ENCODE measurements at regions not wholly inside any gene's neighbourhood (a gene's known extent, or its start where the extent isn't known, plus 50 kb on each side); places are given as distances from the start of the nearest gene placed in this dataset.
"Not testable (repeated sequence)": the region's sequence is repeated elsewhere in the genome, so short reads cannot be mapped to it uniquely, and the experiment has no call there.

GRCh38 chr2:101609433-101609832, 88.1 kb upstream of the MAP4K4 start:
- no peak for DNase-seq

- DNase-seq: no peak
Observed at GRCh38 chr2:101608408-101609310, 88.8 kb upstream of the MAP4K4 start.

DNA sequence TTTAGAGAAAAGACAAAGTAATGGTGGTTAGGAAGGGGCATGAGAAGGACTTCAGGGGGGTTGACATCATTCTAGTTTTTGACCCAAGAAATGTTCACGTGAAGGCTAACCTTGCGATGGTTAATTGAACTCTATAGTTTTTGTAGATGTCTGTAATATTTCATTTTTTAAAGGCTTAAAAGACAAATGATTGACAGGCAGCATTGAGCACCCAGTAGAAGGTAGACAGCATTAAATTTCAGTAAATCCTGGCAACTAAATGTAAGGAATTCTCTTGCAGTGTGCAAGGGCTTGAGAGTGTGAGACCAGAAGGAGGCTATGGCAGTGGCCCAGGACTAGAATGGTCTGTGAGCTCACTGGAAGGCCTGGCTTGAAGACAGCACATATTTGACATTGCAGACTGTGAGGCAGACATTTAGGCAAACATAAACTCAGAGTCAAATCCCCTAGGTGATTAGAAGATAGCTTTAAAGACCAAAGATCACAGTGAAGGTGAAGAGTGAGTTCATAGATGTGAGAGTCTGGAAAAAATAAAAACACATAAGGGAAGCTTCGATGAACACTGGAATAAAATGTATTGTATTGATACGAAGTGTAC, 100.1 kb upstream of the MAP4K4 start:
- DNase-seq: no peak

DNA sequence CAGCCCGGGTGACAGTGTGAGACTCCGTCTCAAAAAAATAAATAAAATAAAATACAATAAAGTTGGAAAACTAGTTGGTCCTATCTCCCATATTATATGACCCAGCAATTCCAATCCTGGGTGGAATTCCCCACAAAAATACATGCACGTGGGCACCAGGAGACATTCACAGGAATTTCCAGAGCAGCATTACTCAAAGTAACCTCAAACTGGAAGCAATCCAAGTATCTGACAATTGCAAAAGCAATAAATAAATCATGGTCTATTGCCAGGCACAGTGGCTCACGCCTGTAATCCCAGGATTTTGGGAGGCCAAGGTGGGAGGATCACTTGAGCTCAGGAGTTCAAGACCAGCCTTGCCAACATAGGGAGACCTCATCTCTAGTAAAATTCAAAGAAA, 101.2 kb upstream of the MAP4K4 start:
- no peak for DNase-seq

GRCh38 chr2:101587251-101587650, 110.3 kb upstream of the MAP4K4 start:
- no peak for DNase-seq

- DNase-seq: no peak
Observed at GRCh38 chr2:101583861-101584260, 108.9 kb upstream of the RFX8 start.

- no peak for DNase-seq
Observed at GRCh38 chr2:101581675-101582299, 106.9 kb upstream of the RFX8 start.

- no peak for DNase-seq
Observed at GRCh38 chr2:101580528-101580927, 105.6 kb upstream of the RFX8 start.

GRCh38 chr2:101578671-101579070, 103.8 kb upstream of the RFX8 start:
- DNase-seq: no peak

DNA sequence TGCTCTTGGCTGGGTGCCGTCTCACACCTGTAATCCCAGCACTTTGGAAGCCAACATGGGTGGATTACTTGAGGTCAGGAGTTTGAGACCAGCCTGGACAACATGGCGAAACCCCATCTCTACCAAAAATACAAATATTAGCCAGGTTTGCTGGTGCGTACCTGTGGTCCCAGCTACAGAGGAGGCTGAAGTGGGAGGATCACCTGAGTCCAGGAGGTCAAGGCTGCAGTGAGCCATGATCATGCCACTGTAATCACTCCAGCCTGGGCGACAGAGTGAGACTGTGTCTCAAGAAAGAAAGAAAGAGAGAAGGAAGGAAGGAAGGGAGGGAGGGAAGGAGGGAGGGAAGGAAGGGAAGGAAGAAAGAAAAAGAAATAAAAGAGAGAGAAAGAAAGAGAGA, 103.2 kb upstream of the RFX8 start:
- not testable (repeated sequence) for DNase-seq

- DNase-seq: no peak
Observed at GRCh38 chr2:101577173-101577572, 102.3 kb upstream of the RFX8 start.

DNA sequence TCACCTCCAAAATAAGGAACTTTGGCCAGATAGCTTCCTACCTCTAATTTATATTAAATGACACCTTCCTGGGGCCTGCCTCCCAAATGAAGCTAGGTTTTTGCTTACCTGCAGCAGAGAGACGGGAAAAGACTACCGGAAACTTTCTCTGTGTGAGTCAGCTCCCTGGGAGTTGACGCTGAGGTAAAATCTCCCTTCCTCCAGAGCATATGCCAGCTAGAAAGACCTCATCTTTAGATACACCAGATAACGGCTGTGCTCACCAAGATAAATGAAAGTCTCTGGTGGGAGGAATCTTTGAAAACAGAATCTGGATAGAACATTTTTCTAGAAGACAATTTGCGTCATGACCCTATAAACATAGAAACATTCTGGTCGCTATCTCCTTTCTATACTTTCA, 99.7 kb upstream of the RFX8 start:
- DNase-seq: no peak

GRCh38 chr2:101571951-101572350, 97.0 kb upstream of the RFX8 start:
- no peak for DNase-seq

DNA sequence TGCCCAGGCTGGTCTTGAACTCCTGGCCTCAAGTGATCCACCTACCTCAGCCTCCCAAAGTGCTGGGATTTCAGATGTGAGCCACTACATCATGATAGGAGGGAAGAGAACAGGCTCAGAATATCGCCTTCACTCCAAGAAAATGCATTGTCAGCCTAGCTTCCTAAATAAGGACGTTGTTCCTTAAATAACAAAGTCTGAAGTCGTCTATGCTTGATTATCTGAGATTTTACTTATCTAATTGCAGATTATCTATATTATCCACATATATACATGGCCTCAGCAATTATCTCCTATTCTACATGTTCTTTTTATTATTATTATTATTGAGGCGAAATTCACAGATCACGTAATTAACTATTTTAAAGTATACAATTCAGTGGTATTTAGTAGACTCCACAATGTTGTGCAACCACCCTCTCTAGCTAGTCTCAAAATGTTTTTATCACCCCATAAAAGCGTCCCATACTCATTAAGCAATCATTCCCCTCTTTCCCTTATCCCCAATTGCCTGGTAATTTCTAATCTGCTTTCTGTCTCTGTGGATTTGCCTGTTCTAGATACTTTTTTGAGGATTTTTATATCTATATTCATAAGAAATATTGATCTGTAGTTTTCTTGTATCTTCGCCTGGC, 95.1 kb upstream of the RFX8 start:
- DNase-seq: no peak

DNA sequence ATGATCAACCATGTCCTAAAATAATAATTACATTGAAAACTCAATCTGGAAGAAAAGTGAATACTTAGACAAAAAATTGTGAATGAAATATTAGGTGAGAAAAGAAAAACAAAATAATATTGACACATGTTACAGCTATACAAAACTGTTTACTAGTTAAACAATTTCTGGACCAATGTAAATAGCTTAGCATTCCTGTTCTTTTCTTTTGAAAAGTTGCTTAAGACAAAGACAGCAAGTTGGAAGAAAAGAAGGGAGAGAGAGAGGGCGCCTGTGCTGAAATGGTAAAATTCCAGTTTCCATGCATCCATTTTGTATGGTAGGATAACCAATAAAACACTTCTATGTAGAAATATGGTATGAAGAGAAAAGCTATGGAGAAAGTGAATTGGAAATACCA, 94.1 kb upstream of the RFX8 start:
- DNase-seq: no peak

DNA sequence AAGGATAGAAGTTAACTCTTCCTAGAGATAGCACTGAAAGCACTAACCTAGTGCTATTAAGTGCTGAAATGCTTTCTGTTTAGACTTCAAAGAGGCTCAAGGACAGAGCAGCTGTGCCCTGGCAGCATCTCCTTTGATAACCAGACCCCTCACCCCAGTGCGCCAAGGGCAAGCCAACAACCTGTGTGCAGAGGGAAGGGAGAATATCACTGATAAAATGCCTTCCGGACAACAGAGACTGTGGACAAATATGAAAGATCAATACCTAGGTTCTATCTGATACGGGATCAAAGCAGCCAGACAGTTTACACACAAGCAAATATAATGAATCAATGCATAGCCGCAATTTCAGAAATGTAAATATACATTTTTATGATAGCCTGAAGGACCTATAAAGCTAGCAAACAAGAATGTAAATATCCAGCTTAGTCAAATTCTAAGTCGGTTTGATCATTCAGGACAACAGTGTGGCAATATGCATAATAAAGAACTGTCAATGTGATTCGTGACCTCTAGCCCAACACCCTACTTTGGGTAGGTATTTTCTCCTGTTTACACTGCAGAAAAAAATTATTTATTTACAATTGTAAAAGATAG, 91.8 kb upstream of the RFX8 start:
- DNase-seq: no peak

DNA sequence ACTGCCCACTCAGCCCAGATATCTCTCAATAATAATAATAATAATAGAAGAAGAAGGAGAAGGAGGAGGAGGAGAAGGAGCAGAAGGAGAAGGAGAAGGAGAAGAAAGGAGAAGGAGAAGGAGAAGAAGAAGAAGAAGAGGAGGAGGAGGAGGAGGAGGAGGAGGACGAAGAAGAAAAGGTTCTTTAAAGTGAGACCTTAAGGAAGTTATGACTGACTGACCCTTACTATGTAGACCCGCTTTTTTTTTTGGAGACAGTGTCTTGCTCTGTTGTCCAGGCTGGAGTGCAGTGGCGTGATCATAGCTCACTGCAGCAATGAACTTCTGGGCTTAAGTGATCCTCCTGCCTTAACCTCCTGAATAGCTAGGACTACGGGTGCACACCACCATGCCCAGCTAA, 88.9 kb upstream of the RFX8 start:
- no peak for DNase-seq

DNA sequence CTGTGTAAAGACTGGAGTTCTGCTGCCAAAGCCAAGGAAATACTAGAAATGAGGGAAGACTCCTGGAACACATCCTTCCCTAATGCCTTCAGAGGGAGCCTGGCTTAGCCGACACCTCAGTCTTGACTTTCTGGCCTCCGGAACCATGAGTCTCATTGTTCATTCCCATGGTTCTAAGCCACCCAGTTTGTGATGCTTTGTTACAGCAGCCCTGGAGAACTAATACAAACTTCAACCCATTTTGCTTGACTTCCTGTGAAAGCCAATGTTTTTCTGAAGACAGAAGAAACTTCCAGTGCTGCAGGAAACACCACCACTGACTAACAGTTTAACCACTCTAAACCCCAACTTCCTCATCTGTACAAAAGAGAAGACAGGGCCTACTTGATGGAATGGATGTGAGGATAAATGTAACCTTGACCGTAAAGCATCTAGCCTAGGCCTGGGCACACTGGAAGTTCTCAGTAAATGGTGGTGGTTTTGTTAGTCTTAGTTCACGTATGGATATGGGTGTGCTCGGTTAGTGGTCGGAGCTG, 85.9 kb upstream of the RFX8 start:
- no peak for DNase-seq

GRCh38 chr2:101559551-101559950, 84.6 kb upstream of the RFX8 start:
- no peak for DNase-seq

GRCh38 chr2:101558740-101559525, 84.0 kb upstream of the RFX8 start:
- no peak for DNase-seq

GRCh38 chr2:101556033-101556459, 81.1 kb upstream of the RFX8 start:
- no peak for DNase-seq

DNA sequence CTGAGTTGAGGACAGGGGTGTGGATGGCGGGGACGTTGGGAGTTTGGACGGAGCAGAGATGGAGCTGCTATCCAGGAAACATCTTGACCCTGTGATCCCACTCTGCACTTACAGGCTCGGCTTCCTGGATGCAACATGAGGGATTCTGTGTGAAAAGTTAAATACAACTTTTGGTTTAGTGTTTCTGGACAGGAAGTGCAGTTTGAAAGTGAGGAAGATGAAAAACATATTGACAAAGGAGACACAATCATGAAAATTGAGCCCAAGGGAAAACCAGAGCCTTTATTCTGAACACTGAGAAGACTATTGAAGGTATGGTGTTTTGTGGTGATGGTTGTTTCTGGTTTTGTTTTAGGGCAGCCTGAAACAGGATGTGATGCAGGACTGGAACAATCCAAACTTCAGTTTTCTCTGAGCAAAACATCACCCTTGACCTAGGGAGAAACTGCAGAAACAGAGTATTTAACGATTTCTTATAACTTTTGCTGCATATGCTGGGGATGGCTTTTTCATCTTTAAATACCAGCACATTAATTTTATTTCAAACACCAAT, 76.5 kb upstream of the RFX8 start:
- no peak for DNase-seq

Measured in activated CD4-positive, alpha-beta T cell treated with anti-CD3 and anti-CD28 coated beads, Interleukin-2, amount 50 U/mL, for 48 hours (primary cell).